HepG2 (cell line): ENCODE measurements at regions not wholly inside any gene's neighbourhood (a gene's known extent, or its start where the extent isn't known, plus 50 kb on each side); places are given as distances from the start of the nearest gene placed in this dataset.

Experiments used
- ATAC-seq: fragments of 200-7000 bp; cut with Tn5 transposase; 3 replicates; pipeline ENCODE4 v1.9.1; 2020; ENCODE audit warnings: mild to moderate bottlenecking, moderate library complexity
- BruUV-seq: library from RNA; stranded (reverse); fragments of 400-500 nt; replicated peaks from 2 replicates; lab custom pipeline; 2021; lab: Mats Ljungman, UMichigan
- CTCF ChIA-PET: fragments of 300-600 bp; formaldehyde crosslinking; extraction: SDS; loops from one replicate; lab custom pipeline; 2021; ENCODE audit warnings: low total read pairs, inconsistent platforms, low intra/inter-chr PET ratio; lab: Yijun Ruan, JAX
- POLR2A ChIA-PET: fragments of 350-600 bp; sonication (Branson Sonifier 250); formaldehyde crosslinking; loops from one replicate; lab custom pipeline; 2020; ENCODE audit warnings: antibody characterized with exemption, inconsistent platforms; lab: Yijun Ruan, JAX
- DNase-seq: peaks from one replicate; pipeline ENCODE4 v3.0.0-alpha.2; 2015; ENCODE audit warnings: low spot score
- FAIRE-seq: peaks from 3 replicates; lab custom pipeline; 2011; peaks lifted over from hg19 to GRCh38; lab: Jason Lieb, UNC
- H2AFZ ChIP-seq: one replicate; pipeline ENCODE4 v1.6.1; 2011; ENCODE audit warnings: low read length, inconsistent platforms
- H3K27ac ChIP-seq: fragments of 300-600 bp; 3 replicates; pipeline ENCODE4 v1.8.0; 2011; ENCODE audit warnings: mixed run types, mild to moderate bottlenecking, mixed read lengths, low read length, inconsistent platforms; ENCODE audit not compliant: insufficient read depth; ENCODE audit errors: extremely low read length
- H3K27me3 ChIP-seq, 2 experiments: fragments of 200-600 bp in 1 of 2; 2 replicates in 1 of 2; 3 replicates in 1 of 2; pipeline versions ENCODE4 v1.6.0 to v1.8.0; 2011; ENCODE audit warnings: low read length in 2 of 2, mild to moderate bottlenecking in 2 of 2, moderate library complexity in 2 of 2, inconsistent platforms in 1 of 2; ENCODE audit not compliant: insufficient read depth in 2 of 2, control insufficient read depth in 1 of 2
- H3K36me3 ChIP-seq, 2 experiments: fragments of 200-600 bp in 1 of 2; replicated peaks in 1 of 2; 2 replicates in 1 of 2; 3 replicates in 1 of 2; pipeline versions ENCODE4 v1.5.1 to v1.8.0; 2011; ENCODE audit warnings: low read length in 2 of 2, inconsistent platforms in 1 of 2; ENCODE audit not compliant: insufficient read depth in 2 of 2, control insufficient read depth in 1 of 2
- H3K4me1 ChIP-seq: 2 replicates; pipeline ENCODE4 v1.5.1; 2012; ENCODE audit warnings: low read length, inconsistent platforms; ENCODE audit not compliant: insufficient read depth
- H3K4me2 ChIP-seq: 2 replicates; pipeline ENCODE4 v1.6.0; 2011; ENCODE audit warnings: low read depth, low read length, inconsistent platforms
- H3K4me3 ChIP-seq, 3 experiments: fragments of 200-600 bp in 1 of 3; sonication (generic), shearing (Covaris generic) in 1 of 3; replicated peaks in 1 of 3; 2 replicates each; pipeline ENCODE4 v1.5.1; 2011 to 2016; ENCODE audit warnings: low read length in 3 of 3, inconsistent platforms in 2 of 3, low read depth in 2 of 3, mild to moderate bottlenecking in 2 of 3, control low read depth in 1 of 3, mixed read lengths in 1 of 3; ENCODE audit not compliant: insufficient read depth in 1 of 3
- H3K79me2 ChIP-seq: one replicate; pipeline ENCODE4 v1.6.1; 2011; ENCODE audit warnings: low read length, inconsistent platforms; ENCODE audit not compliant: insufficient read depth
- H3K9ac ChIP-seq: 2 replicates; pipeline ENCODE4 v1.6.0; 2011; ENCODE audit warnings: mild to moderate bottlenecking, low read depth, low read length, inconsistent platforms; ENCODE audit not compliant: insufficient read depth
- H3K9me3 ChIP-seq: 2 replicates; pipeline ENCODE4 v1.5.1; 2012; ENCODE audit warnings: mild to moderate bottlenecking, low read length
- H4K20me1 ChIP-seq: 2 replicates; pipeline ENCODE4 v1.6.0; 2011; ENCODE audit warnings: inconsistent platforms, mild to moderate bottlenecking, low read length, moderate library complexity; ENCODE audit not compliant: insufficient read depth
- ARNTL ChIP-seq: sonication (generic); formaldehyde crosslinking; IDR thresholded peaks from 2 replicates; pipeline ENCODE4 v1.4.0; 2020; ENCODE audit warnings: mild to moderate bottlenecking, missing genetic modification reagents
- MED1 ChIP-seq: sonication (generic); formaldehyde crosslinking; IDR thresholded peaks from 2 replicates; pipeline ENCODE4 v1.4.0; 2020; ENCODE audit warnings: missing genetic modification reagents
- MED13 ChIP-seq: sonication (generic); formaldehyde crosslinking; IDR thresholded peaks from 2 replicates; pipeline ENCODE4 v1.5.0; 2020; ENCODE audit warnings: missing genetic modification reagents
- NPAS2 ChIP-seq: sonication (generic); formaldehyde crosslinking; IDR thresholded peaks from 2 replicates; pipeline ENCODE4 v1.8.0; 2022; ENCODE audit warnings: mild to moderate bottlenecking, missing genetic modification reagents, borderline replicate concordance
- PHF21A ChIP-seq: sonication (generic); formaldehyde crosslinking; IDR thresholded peaks from 2 replicates; pipeline ENCODE4 v1.5.0; 2020; ENCODE audit warnings: mild to moderate bottlenecking, missing genetic modification reagents
- PLSCR1 ChIP-seq: sonication (generic); formaldehyde crosslinking; IDR thresholded peaks from 2 replicates; pipeline ENCODE4 v1.5.0; 2020; ENCODE audit warnings: missing genetic modification reagents, mild to moderate bottlenecking, borderline replicate concordance
- REXO4 ChIP-seq: sonication (generic); formaldehyde crosslinking; IDR thresholded peaks from 2 replicates; pipeline ENCODE4 v1.8.0; 2022; ENCODE audit warnings: missing genetic modification reagents, mild to moderate bottlenecking, borderline replicate concordance
- RFX1 ChIP-seq: fragments of 450-650 bp; IDR thresholded peaks from 2 replicates; pipeline ENCODE4 v1.6.1; 2017
- ZIK1 ChIP-seq: sonication (generic); formaldehyde crosslinking; IDR thresholded peaks from 2 replicates; pipeline ENCODE4 v1.5.0; 2020; ENCODE audit warnings: mild to moderate bottlenecking, low read depth, missing genetic modification reagents, borderline replicate concordance
- ZNF292 ChIP-seq: sonication (generic); formaldehyde crosslinking; IDR thresholded peaks from 2 replicates; pipeline ENCODE4 v1.8.1; 2022; ENCODE audit warnings: mild to moderate bottlenecking, low read depth, missing genetic modification reagents, borderline replicate concordance
- ZNF607 ChIP-seq: sonication (generic); formaldehyde crosslinking; IDR thresholded peaks from 2 replicates; pipeline ENCODE4 v1.5.1; 2020; ENCODE audit warnings: missing genetic modification reagents, mild to moderate bottlenecking, borderline replicate concordance
- ZNF883 ChIP-seq: sonication (generic); formaldehyde crosslinking; IDR thresholded peaks from 2 replicates; pipeline ENCODE4 v1.5.1; 2020; ENCODE audit warnings: mild to moderate bottlenecking, missing genetic modification reagents; ENCODE audit errors: not compliant biosample characterization
- WGBS: methylation state at CpG from one replicate; pipeline ENCODE4 v1.1.6; 2017; ENCODE audit warnings: low lambda C conversion rate; 5-methylcytosine and 5-hydroxymethylcytosine counted together
- in situ Hi-C: cut with HindIII; loops from 2 replicates; pipeline ENCODE4 v1.10.0; 2017; ENCODE audit warnings: low pct_unique_long_range_greater_than_20kb; ENCODE audit not compliant: extremely low pct_ligation_motif_present
- intact Hi-C: fragments of 100-400 bp; cut with micrococcal nuclease; formaldehyde crosslinking; loops from one replicate; pipeline ENCODE4 v1.10.0; 2022; ENCODE audit not compliant: unreplicated experiment

GRCh38 chr6:20001286-20001685 is 164.1 kb downstream of the ID4 start:
- no TSS peak for BruUV-seq
- no peak overlapping the region for H3K9ac ChIP-seq
- H3K4me2 ChIP-seq: no peak overlapping the region
- in situ Hi-C loops (no loop called here), intact Hi-C loops (no loop called here)
- H3K79me2 ChIP-seq: no peaks in the 10 kb centered on the region
- TF ChIP-seq MED13 (no peak), ZNF883 (CRISPR knock-in tag) (no peak), REXO4 (CRISPR knock-in tag) (no peak), ZNF292 (CRISPR knock-in tag) (no peak), MED1 (CRISPR knock-in tag) (no peak), PLSCR1 (CRISPR knock-in tag) (no peak), PHF21A (CRISPR knock-in tag) (no peak), ZNF607 (CRISPR knock-in tag) (no peak), ARNTL (CRISPR knock-in tag) (no peak), NPAS2 (CRISPR knock-in tag) (no peak), RFX1 (no peak), ZIK1 (CRISPR knock-in tag) (no peak)
- H3K9me3 ChIP-seq: peaks cover 8% of the 10 kb centered on the region; the same call in 1 of the 2 replicates
- no peak overlapping the region for H3K4me3 ChIP-seq
- ChIA-PET CTCF (no interaction called here), POLR2A (no interaction called here)
- no peaks in the 10 kb centered on the region for H3K36me3 ChIP-seq
- no peak overlapping the region for H3K27ac ChIP-seq
- H3K4me1 ChIP-seq: no peaks in the 10 kb centered on the region
- ATAC-seq (no peak), DNase-seq (no peak), FAIRE-seq (no peak)
- H3K27me3 ChIP-seq: no peaks in the 10 kb centered on the region; a peak in 1 of 5 replicates
- no peak overlapping the region for H2AFZ ChIP-seq
- 0% methylated on average over 4 of the region's 4 CpGs for WGBS
- H4K20me1 ChIP-seq: no peaks in the 10 kb centered on the region
